A549 (cell line): ENCODE measurements at regions not wholly inside any gene's neighbourhood (a gene's known extent, or its start where the extent isn't known, plus 50 kb on each side); places are given as distances from the start of the nearest gene placed in this dataset.
A peak's percentile ranks its signal among the peaks of the same experiment; 100 is the strongest.

Experiments
- ATAC-seq, 2 experiments: fragments of 200-7000 bp in 1 of 2; fragments of >200 bp in 1 of 2; cut with Nextera tagmentation in 1 of 2; cut with Tn5 transposase in 1 of 2; 3 replicates each; pipeline versions ENCODE4 v1.8.0 to v1.9.1; 2018 to 2020; ENCODE audit warnings: mild to moderate bottlenecking in 1 of 2, moderate library complexity in 1 of 2
- CTCF ChIA-PET: fragments of 300-600 bp; sonication (Branson Sonifier 250); formaldehyde crosslinking; extraction: SDS; loops from one replicate; lab custom pipeline; 2021; ENCODE audit warnings: antibody characterized with exemption, inconsistent platforms; lab: Yijun Ruan, JAX
- POLR2A ChIA-PET: fragments of 350-600 bp; formaldehyde crosslinking; extraction: SDS; loops from one replicate; lab custom pipeline; 2021; ENCODE audit warnings: antibody characterized with exemption, inconsistent platforms; lab: Yijun Ruan, JAX
- DNase-seq, 2 experiments: peaks; one replicate each; pipeline versions ENCODE4 v3.0.0 to v3.0.0-alpha.2; 2011 to 2016; ENCODE audit warnings: low read depth in 1 of 2, low spot score in 1 of 2
- FAIRE-seq: peaks from 2 replicates; lab custom pipeline; 2011; peaks lifted over from hg19 to GRCh38; lab: Jason Lieb, UNC
- H3K27ac ChIP-seq, 2 experiments: fragments of >200 bp; sonication (Bioruptor Twin); formaldehyde crosslinking; 3 replicates each; pipeline ENCODE4 v1.5.1; 2016 to 2017
- H3K4me1 ChIP-seq: fragments of >200 bp; sonication (Bioruptor Twin); formaldehyde crosslinking; 3 replicates; pipeline ENCODE4 v1.6.1; 2016
- H3K4me2 ChIP-seq: fragments of >200 bp; sonication (Bioruptor Twin); formaldehyde crosslinking; 3 replicates; pipeline ENCODE4 v1.6.1; 2016
- H3K4me3 ChIP-seq: fragments of >200 bp; sonication (Bioruptor Twin); formaldehyde crosslinking; 3 replicates; pipeline ENCODE4 v1.5.1; 2016
- H3K9me3 ChIP-seq: fragments of >200 bp; sonication (Bioruptor Twin); formaldehyde crosslinking; 3 replicates; pipeline ENCODE4 v1.6.1; 2016
- BCL3 ChIP-seq: fragments of >200 bp; sonication (Bioruptor Twin); formaldehyde crosslinking; IDR thresholded peaks from 3 replicates; pipeline ENCODE4 v1.6.1; 2016
- BHLHE40 ChIP-seq: IDR thresholded peaks from 2 replicates; pipeline ENCODE4 v1.6.1; 2012; ENCODE audit warnings: low read depth, low read length, inconsistent platforms
- CBX8 ChIP-seq: fragments of 200-600 bp; sonication (generic); IDR thresholded peaks from 2 replicates; pipeline ENCODE4 v1.6.1; 2016
- CHD2 ChIP-seq: fragments of 150-350 bp; IDR thresholded peaks from 2 replicates; pipeline ENCODE4 v1.6.1; 2014; ENCODE audit warnings: low read length; ENCODE audit not compliant: partially characterized antibody
- CTCF ChIP-seq: fragments of >200 bp; sonication (Bioruptor Twin); formaldehyde crosslinking; IDR thresholded peaks from 3 replicates; pipeline ENCODE4 v1.5.1; 2016
- E2F6 ChIP-seq: IDR thresholded peaks from 2 replicates; pipeline ENCODE4 v1.6.1; 2012; ENCODE audit warnings: low read depth, borderline replicate concordance
- ESRRA ChIP-seq: fragments of 150-350 bp; IDR thresholded peaks from 2 replicates; pipeline ENCODE4 v1.6.1; 2014; ENCODE audit warnings: mild to moderate bottlenecking, low read length, borderline replicate concordance
- FOSL2 ChIP-seq, 2 experiments: fragments of 450-650 bp in 1 of 2; fragments of >200 bp in 1 of 2; sonication (Bioruptor Twin) in 1 of 2; formaldehyde crosslinking; IDR thresholded peaks; 2 replicates each; pipeline versions ENCODE4 v1.5.0 to v1.6.1; 2016 to 2020; ENCODE audit warnings: mild to moderate bottlenecking in 1 of 2, moderate library complexity in 1 of 2
- HOXB13 ChIP-seq: fragments of 250-450 bp; sonication (Bioruptor Pico); IDR thresholded peaks from 2 replicates; pipeline ENCODE4 v1.5.0; 2020; ENCODE audit warnings: low read depth, mild to moderate bottlenecking, moderate library complexity
- HOXB5 ChIP-seq: fragments of 250-450 bp; sonication (Bioruptor Pico); IDR thresholded peaks from 2 replicates; pipeline ENCODE4 v1.5.0; 2020; ENCODE audit warnings: mild to moderate bottlenecking, moderate library complexity
- JUNB ChIP-seq: fragments of >200 bp; sonication (Bioruptor Twin); formaldehyde crosslinking; IDR thresholded peaks from 2 replicates; pipeline ENCODE4 v1.6.1; 2016
- KDM1A ChIP-seq: fragments of 200-600 bp; sonication (generic); IDR thresholded peaks from 2 replicates; pipeline ENCODE4 v1.6.1; 2016; ENCODE audit warnings: low read depth, mild to moderate bottlenecking
- MAFK ChIP-seq: fragments of 450-650 bp; IDR thresholded peaks from 2 replicates; pipeline ENCODE4 v1.6.1; 2014; ENCODE audit not compliant: partially characterized antibody
- MAZ ChIP-seq: fragments of 150-350 bp; IDR thresholded peaks from 2 replicates; pipeline ENCODE4 v1.6.1; 2014; ENCODE audit warnings: antibody characterized with exemption, low read depth, low read length, borderline replicate concordance
- MYC ChIP-seq: IDR thresholded peaks from 2 replicates; pipeline ENCODE4 v1.6.1; 2012; ENCODE audit warnings: mild to moderate bottlenecking, inconsistent platforms, low read length, improper control_type of control experiment, borderline replicate concordance
- POLR2A ChIP-seq: IDR thresholded peaks from 2 replicates; pipeline ENCODE4 v1.6.1; 2012; ENCODE audit warnings: mild to moderate bottlenecking, low read length
- RARB ChIP-seq: fragments of 250-450 bp; sonication (Bioruptor Pico); IDR thresholded peaks from 2 replicates; pipeline ENCODE4 v1.8.0; 2021; ENCODE audit warnings: mild to moderate bottlenecking, moderate library complexity
- RNF2 ChIP-seq: fragments of 200-600 bp; sonication (generic); IDR thresholded peaks from 2 replicates; pipeline ENCODE4 v1.6.1; 2016; ENCODE audit warnings: low read depth, mild to moderate bottlenecking, antibody characterized with exemption, moderate library complexity, borderline replicate concordance
- SREBF2 ChIP-seq: fragments of 450-650 bp; IDR thresholded peaks from 2 replicates; pipeline ENCODE4 v1.6.1; 2014; ENCODE audit warnings: mild to moderate bottlenecking, moderate library complexity
- USF2 ChIP-seq: fragments of 450-650 bp; IDR thresholded peaks from 2 replicates; pipeline ENCODE4 v1.6.1; 2014; ENCODE audit warnings: antibody characterized with exemption
- ZC3H11A ChIP-seq: fragments of 450-650 bp; IDR thresholded peaks from 2 replicates; pipeline ENCODE4 v1.6.1; 2014; ENCODE audit warnings: antibody characterized with exemption, mild to moderate bottlenecking
- ZFP36 ChIP-seq: fragments of 450-650 bp; IDR thresholded peaks from 2 replicates; pipeline ENCODE4 v1.6.1; 2014; ENCODE audit warnings: borderline replicate concordance; ENCODE audit not compliant: partially characterized antibody
- ZSCAN20 ChIP-seq: fragments of 250-450 bp; sonication (Bioruptor Pico); IDR thresholded peaks from 2 replicates; pipeline ENCODE4 v1.8.0; 2022; ENCODE audit warnings: mild to moderate bottlenecking, moderate library complexity
- WGBS: methylation state at CpG from one replicate; pipeline ENCODE4 v1.1.6; 2017; ENCODE audit errors: missing lambda C conversion rate; 5-methylcytosine and 5-hydroxymethylcytosine counted together

GRCh38 chr20:22217712-22218352 lies 366.5 kb downstream of the FOXA2 start:
- CTCF ChIA-PET: interaction anchor here (1.2 kb wide), 1 partner anchor 10 kb away, joined by 3 read pairs; no protein-coding TSS in a partner anchor
- whole genome bisulfite sequencing: 26% methylated on average over 2 of the region's 2 CpGs
- ATAC-seq: peak in 1 of 2 experiments; percentile 62; a peak in 2 of 6 replicates

GRCh38 chr20:22216984-22217383 lies 367.4 kb downstream of the FOXA2 start:
- WGBS: 15% methylated on average over 11 of the region's 11 CpGs
- no peak overlapping the region for H3K4me3 ChIP-seq
- CTCF ChIA-PET: no interaction called here
- ATAC-seq (no peak), DNase-seq (no peak), FAIRE-seq (no peak)
- no peak overlapping the region for H3K27ac ChIP-seq
- no peak overlapping the region for H3K4me2 ChIP-seq
- TF ChIP-seq RARB (CRISPR knock-in tag) (no peak), CHD2 (no peak), FOSL2 (IDR thresholded peaks at IDR 0.05) (no peak), FOSL2 (CRISPR knock-in tag; IDR thresholded peaks at IDR 0.05) (no peak), BHLHE40 (no peak), E2F6 (no peak)
- POLR2A ChIA-PET: no interaction called here
- no peaks in the 10 kb centered on the region for H3K9me3 ChIP-seq
- H3K4me1 ChIP-seq: no peaks in the 10 kb centered on the region

More at GRCh38 chr20:22217712-22218352, 366.5 kb downstream of the FOXA2 start:
- Histone ChIP-seq H3K27ac (no peak overlapping the region), H3K9me3 (no peaks in the 10 kb centered on the region), H3K4me3 (no peak overlapping the region), H3K4me2 (no peak overlapping the region), H3K4me1 (no peaks in the 10 kb centered on the region)
- no peak for DNase-seq
- POLR2A ChIA-PET: no interaction called here
- FAIRE-seq: no peak
- no peak for TF ChIP-seq FOSL2 (IDR thresholded peaks at IDR 0.05)
- TF ChIP-seq FOSL2 (CRISPR knock-in tag; IDR thresholded peaks at IDR 0.05): no peak
- TF ChIP-seq HOXB13 (CRISPR knock-in tag): no peak
- TF ChIP-seq USF2: no peak
- no peak for TF ChIP-seq MAZ
- no peak for TF ChIP-seq CBX8

DNA sequence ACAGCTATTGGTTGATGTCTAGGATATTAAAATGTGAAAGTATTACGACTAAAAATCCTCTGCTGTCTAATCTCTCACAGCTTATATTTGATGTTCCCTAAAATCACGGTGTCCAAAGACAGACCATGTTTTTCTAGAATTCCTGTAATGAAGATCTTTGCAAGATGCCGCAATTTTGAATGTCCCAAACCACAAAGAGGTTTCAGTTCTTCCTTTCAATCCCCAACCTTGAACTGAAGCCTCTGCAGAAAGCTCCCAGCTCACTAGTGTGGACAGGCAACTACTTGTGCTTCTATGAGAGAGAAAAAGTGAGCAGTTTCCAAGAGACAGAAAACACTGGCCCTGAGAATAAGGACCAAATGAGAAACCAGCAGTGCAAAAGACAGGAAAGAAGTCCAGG lies 370.1 kb downstream of the FOXA2 start:
- Histone ChIP-seq H3K4me2 (no peak overlapping the region), H3K4me3 (no peak overlapping the region), H3K4me1 (no peaks in the 10 kb centered on the region), H3K27ac (no peak overlapping the region), H3K9me3 (no peaks in the 10 kb centered on the region)
- TF ChIP-seq ZFP36 (no peak), HOXB5 (CRISPR knock-in tag) (no peak), MYC (no peak), BCL3 (no peak), CBX8 (no peak), ZC3H11A (no peak), RNF2 (no peak), USF2 (no peak), ZSCAN20 (no peak), ESRRA (no peak), CTCF (no peak), POLR2A (no peak), KDM1A (no peak), SREBF2 (no peak), MAFK (no peak), E2F6 (no peak), JUNB (no peak)
- no peak for FAIRE-seq
- no peak for DNase-seq
- 7% methylated on average over 3 of the region's 3 CpGs for WGBS
- no peak for ATAC-seq
- ChIA-PET POLR2A (no interaction called here), CTCF (interaction anchor here (1.2 kb wide), 1 partner anchor 28 kb away, joined by 3 read pairs; no protein-coding TSS in a partner anchor)
